GM23248 (cell line): ENCODE measurements at regions not wholly inside any gene's neighbourhood (a gene's known extent, or its start where the extent isn't known, plus 50 kb on each side); places are given as distances from the start of the nearest gene placed in this dataset.

Experiments used
- DNase-seq: peaks from one replicate; pipeline ENCODE4 v3.0.0-alpha.2; 2015
- H2AFZ ChIP-seq: fragments of 200-600 bp; sonication (generic); 2 replicates; pipeline ENCODE4 v1.6.1; 2016; ENCODE audit warnings: antibody characterized with exemption
- H3F3A ChIP-seq: fragments of 200-600 bp; sonication (generic); 2 replicates; pipeline ENCODE4 v1.6.1; 2016; ENCODE audit warnings: mild to moderate bottlenecking, antibody characterized with exemption, mixed run types; ENCODE audit not compliant: insufficient read depth
- H3K27ac ChIP-seq: fragments of 200-600 bp; sonication (generic); 2 replicates; pipeline ENCODE4 v1.5.1; 2016; ENCODE audit warnings: mild to moderate bottlenecking
- H3K27me3 ChIP-seq: fragments of 200-600 bp; sonication (generic); replicated peaks from 2 replicates; pipeline ENCODE4 v1.6.1; 2016; ENCODE audit warnings: mild to moderate bottlenecking; ENCODE audit not compliant: insufficient read depth
- H3K36me3 ChIP-seq: fragments of 200-600 bp; sonication (generic); 2 replicates; pipeline ENCODE4 v1.6.1; 2016; ENCODE audit warnings: low read depth, mild to moderate bottlenecking
- H3K4me1 ChIP-seq: fragments of 200-600 bp; sonication (generic); 2 replicates; pipeline ENCODE4 v1.6.1; 2016; ENCODE audit warnings: mild to moderate bottlenecking; ENCODE audit not compliant: insufficient read depth
- H3K4me2 ChIP-seq: fragments of 200-600 bp; sonication (generic); one replicate; pipeline ENCODE4 v1.6.1; 2016; ENCODE audit warnings: mild to moderate bottlenecking; ENCODE audit not compliant: unreplicated experiment
- H3K4me3 ChIP-seq: fragments of 200-600 bp; sonication (generic); 2 replicates; pipeline ENCODE4 v1.5.1; 2016; ENCODE audit warnings: mild to moderate bottlenecking
- H3K79me2 ChIP-seq: fragments of 200-600 bp; sonication (generic); 2 replicates; pipeline ENCODE4 v1.6.1; 2016; ENCODE audit warnings: mild to moderate bottlenecking; ENCODE audit not compliant: insufficient read depth
- H3K9ac ChIP-seq: fragments of 200-600 bp; sonication (generic); 2 replicates; pipeline ENCODE4 v1.6.1; 2016; ENCODE audit warnings: mild to moderate bottlenecking
- H3K9me2 ChIP-seq: fragments of 200-600 bp; sonication (generic); 2 replicates; pipeline ENCODE4 v1.6.1; 2016; ENCODE audit warnings: mixed run types, mild to moderate bottlenecking, moderate library complexity; ENCODE audit not compliant: insufficient read depth
- H3K9me3 ChIP-seq: fragments of 200-600 bp; sonication (generic); one replicate; pipeline ENCODE4 v1.6.1; 2017; ENCODE audit warnings: low read depth
- H4K20me1 ChIP-seq: fragments of 200-600 bp; sonication (generic); 2 replicates; pipeline ENCODE4 v1.6.0; 2016; ENCODE audit not compliant: insufficient read depth
- EZH2 ChIP-seq: fragments of 200-600 bp; sonication (generic); IDR thresholded peaks from 2 replicates; pipeline ENCODE4 v1.6.1; 2018; ENCODE audit warnings: antibody characterized with exemption, mild to moderate bottlenecking; ENCODE audit not compliant: insufficient read depth, poor library complexity, severe bottlenecking
- EZH2phosphoT487 ChIP-seq: fragments of 200-600 bp; sonication (generic); IDR thresholded peaks from 2 replicates; pipeline ENCODE4 v1.6.1; 2018; ENCODE audit warnings: antibody characterized with exemption, moderate library complexity, mild to moderate bottlenecking, low read depth; ENCODE audit not compliant: insufficient read depth
- whole genome bisulfite sequencing, 2 experiments: methylation state at CpG; one replicate each; pipeline ENCODE4 v1.1.6; 2015 to 2017; ENCODE audit warnings: low lambda C conversion rate in 2 of 2, low coverage in 1 of 2; ENCODE audit errors: missing lambda C conversion rate in 2 of 2; 5-methylcytosine and 5-hydroxymethylcytosine counted together
- in situ Hi-C: fragments of 300-500 bp; cut with MboI; formaldehyde crosslinking; loops from 2 replicates; pipeline ENCODE4 v1.15.0; 2020

GRCh38 chr12:58032156-58032555 lies 90.8 kb downstream of the ATP23 start:
- no peaks in the 10 kb centered on the region for H3K36me3 ChIP-seq
- H3K9ac ChIP-seq, result no peak overlapping the region
- H4K20me1 ChIP-seq, result no peaks in the 10 kb centered on the region
- H3K79me2 ChIP-seq, result no peaks in the 10 kb centered on the region
- H3K27me3 ChIP-seq, result no peaks in the 10 kb centered on the region
- no peak overlapping the region for H3K4me3 ChIP-seq
- H3K9me2 ChIP-seq, result peaks cover 5% of the 10 kb centered on the region; the same call in 1 of the 2 replicates
- no peaks in the 10 kb centered on the region for H3F3A ChIP-seq
- H3K27ac ChIP-seq, result no peak overlapping the region
- in situ Hi-C loops, result no loop called here
- no peak overlapping the region for H3K4me2 ChIP-seq
- H2AFZ ChIP-seq, result no peak overlapping the region
- TF ChIP-seq EZH2 (no peak), EZH2phosphoT487 (no peak)
- 74 to 78% methylated on average over 3 of the region's 3 CpGs for WGBS, 2 experiments
- no peaks in the 10 kb centered on the region for H3K4me1 ChIP-seq
- H3K9me3 ChIP-seq, result no peaks in the 10 kb centered on the region
- no peak for DNase-seq

- Histone ChIP-seq H4K20me1 (no peaks in the 10 kb centered on the region), H3K4me1 (no peaks in the 10 kb centered on the region), H3K79me2 (no peaks in the 10 kb centered on the region), H3K36me3 (no peaks in the 10 kb centered on the region), H3K27me3 (no peaks in the 10 kb centered on the region), H3K9me3 (no peaks in the 10 kb centered on the region), H3K4me3 (no peak overlapping the region), H3K4me2 (no peak overlapping the region), H2AFZ (no peak overlapping the region), H3K27ac (no peak overlapping the region), H3K9me2 (peaks cover 5% of the 10 kb centered on the region; the same call in 1 of the 2 replicates), H3K9ac (no peak overlapping the region), H3F3A (no peaks in the 10 kb centered on the region)
- no peak for TF ChIP-seq EZH2phosphoT487
- TF ChIP-seq EZH2, result no peak
- DNase-seq, result no peak
- in situ Hi-C loops, result no loop called here
Measured at GRCh38 chr12:58033831-58034230, 92.5 kb downstream of the ATP23 start.

- H3K27ac ChIP-seq, result no peak overlapping the region
- H3F3A ChIP-seq, result no peaks in the 10 kb centered on the region
- H3K4me2 ChIP-seq, result no peak overlapping the region
- no peaks in the 10 kb centered on the region for H3K9me3 ChIP-seq
- no peaks in the 10 kb centered on the region for H3K27me3 ChIP-seq
- WGBS, 2 experiments, result 48 to 56% methylated on average over 3 of the region's 3 CpGs
- H4K20me1 ChIP-seq, result no peaks in the 10 kb centered on the region
- H3K4me1 ChIP-seq, result no peaks in the 10 kb centered on the region
- in situ Hi-C loops, result no loop called here
- no peak overlapping the region for H3K9ac ChIP-seq
- no peaks in the 10 kb centered on the region for H3K36me3 ChIP-seq
- H3K79me2 ChIP-seq, result no peaks in the 10 kb centered on the region
- peaks cover 5% of the 10 kb centered on the region; the same call in 1 of the 2 replicates for H3K9me2 ChIP-seq
- TF ChIP-seq EZH2phosphoT487 (no peak), EZH2 (no peak)
- no peak overlapping the region for H3K4me3 ChIP-seq
- H2AFZ ChIP-seq, result no peak overlapping the region
- DNase-seq, result no peak
Measured at GRCh38 chr12:58034311-58034710, 92.9 kb downstream of the ATP23 start.

- Histone ChIP-seq H3K79me2 (no peaks in the 10 kb centered on the region), H3K36me3 (no peaks in the 10 kb centered on the region), H2AFZ (no peak overlapping the region), H3K9me2 (peaks cover 5% of the 10 kb centered on the region; the same call in 1 of the 2 replicates), H4K20me1 (no peaks in the 10 kb centered on the region), H3K4me2 (no peak overlapping the region), H3K9ac (no peak overlapping the region), H3K27me3 (no peaks in the 10 kb centered on the region), H3K4me3 (no peak overlapping the region), H3K4me1 (no peaks in the 10 kb centered on the region), H3K9me3 (no peaks in the 10 kb centered on the region), H3K27ac (no peak overlapping the region), H3F3A (no peaks in the 10 kb centered on the region)
- WGBS, 2 experiments, result 13 to 28% methylated on average over 1 of the region's 1 CpG
- no peak for DNase-seq
- in situ Hi-C loops, result no loop called here
- TF ChIP-seq EZH2, result no peak
- TF ChIP-seq EZH2phosphoT487, result no peak
Measured at GRCh38 chr12:58034712-58035111, 93.3 kb downstream of the ATP23 start.

GRCh38 chr12:58041441-58041840 lies 100.1 kb downstream of the ATP23 start:
- TF ChIP-seq EZH2phosphoT487 (no peak), EZH2 (no peak)
- Histone ChIP-seq H4K20me1 (no peaks in the 10 kb centered on the region), H3K4me3 (no peak overlapping the region), H3K36me3 (no peaks in the 10 kb centered on the region), H3K9me2 (no peaks in the 10 kb centered on the region), H3K9ac (no peak overlapping the region), H3K4me2 (no peak overlapping the region), H2AFZ (no peak overlapping the region), H3F3A (no peaks in the 10 kb centered on the region), H3K9me3 (no peaks in the 10 kb centered on the region), H3K27me3 (no peaks in the 10 kb centered on the region), H3K27ac (no peak overlapping the region), H3K4me1 (no peaks in the 10 kb centered on the region), H3K79me2 (no peaks in the 10 kb centered on the region)
- in situ Hi-C loops, result no loop called here
- 43 to 44% methylated on average over 2 of the region's 2 CpGs for WGBS, 2 experiments
- DNase-seq, result no peak
